GM23248 (cell line): ENCODE measurements at regions not wholly inside any gene's neighbourhood (a gene's known extent, or its start where the extent isn't known, plus 50 kb on each side); places are given as distances from the start of the nearest gene placed in this dataset.

Experiments
- EZH2 ChIP-seq: fragments of 200-600 bp; sonication (generic); IDR thresholded peaks from 2 replicates; pipeline ENCODE4 v1.6.1; 2018; ENCODE audit warnings: antibody characterized with exemption, mild to moderate bottlenecking; ENCODE audit not compliant: insufficient read depth, poor library complexity, severe bottlenecking
- EZH2phosphoT487 ChIP-seq: fragments of 200-600 bp; sonication (generic); IDR thresholded peaks from 2 replicates; pipeline ENCODE4 v1.6.1; 2018; ENCODE audit warnings: antibody characterized with exemption, moderate library complexity, mild to moderate bottlenecking, low read depth; ENCODE audit not compliant: insufficient read depth

- no peak for TF ChIP-seq EZH2
- TF ChIP-seq EZH2phosphoT487, result no peak
Measured at GRCh38 chr11:8330896-8331295, 67.2 kb upstream of the LMO1 start.
